NCI-H1092 treated with DMSO at 0.1 percent for 48 hours (cell line): ENCODE measurements at regions not wholly inside any gene's neighbourhood (a gene's known extent, or its start where the extent isn't known, plus 50 kb on each side); places are given as distances from the start of the nearest gene placed in this dataset.

Experiments used
- DNase-seq: peaks from one replicate; lab custom pipeline; 2025; lab: John Stamatoyannopoulos, UW

DNA sequence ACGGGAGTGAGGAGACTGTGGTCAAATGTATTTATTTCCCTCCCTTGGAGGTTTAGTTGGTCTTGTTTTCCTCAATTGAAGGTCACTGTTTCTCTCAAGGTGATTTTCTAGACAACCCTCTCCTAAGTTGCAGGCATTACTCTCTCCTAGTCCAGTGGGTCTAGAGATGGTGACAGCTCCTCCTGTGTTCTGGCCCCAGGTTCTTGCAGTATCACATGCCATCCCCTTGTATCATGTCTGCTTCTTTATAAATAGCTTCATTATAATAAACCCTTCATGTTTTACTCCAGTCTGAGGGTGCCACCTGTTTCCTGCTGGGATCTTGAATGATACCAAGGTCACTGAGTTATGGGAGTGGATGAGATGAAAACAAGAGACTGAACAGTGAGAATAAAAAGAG lies 208.0 kb upstream of the KCNN2 start:
- DNase-seq = no peak

DNA sequence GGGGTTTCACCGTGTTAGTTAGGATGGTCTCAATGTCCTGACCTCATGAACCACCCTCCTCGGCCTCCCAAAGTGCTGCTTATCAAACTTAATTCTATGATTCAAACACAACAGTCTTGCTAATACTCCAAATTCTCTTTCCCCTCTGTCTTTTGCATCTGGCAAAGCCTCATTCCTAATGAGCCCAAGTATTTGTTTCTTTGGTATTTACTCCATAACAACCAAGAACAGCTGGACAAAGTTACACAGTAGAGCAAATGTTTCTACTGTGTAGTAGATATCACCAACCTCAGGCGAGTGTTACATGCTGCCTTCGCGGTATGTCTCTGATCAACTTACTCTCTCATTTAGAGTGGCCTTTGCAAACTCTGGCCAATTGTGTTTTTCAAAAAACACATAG lies 195.8 kb upstream of the KCNN2 start:
- no peak for DNase-seq

DNA sequence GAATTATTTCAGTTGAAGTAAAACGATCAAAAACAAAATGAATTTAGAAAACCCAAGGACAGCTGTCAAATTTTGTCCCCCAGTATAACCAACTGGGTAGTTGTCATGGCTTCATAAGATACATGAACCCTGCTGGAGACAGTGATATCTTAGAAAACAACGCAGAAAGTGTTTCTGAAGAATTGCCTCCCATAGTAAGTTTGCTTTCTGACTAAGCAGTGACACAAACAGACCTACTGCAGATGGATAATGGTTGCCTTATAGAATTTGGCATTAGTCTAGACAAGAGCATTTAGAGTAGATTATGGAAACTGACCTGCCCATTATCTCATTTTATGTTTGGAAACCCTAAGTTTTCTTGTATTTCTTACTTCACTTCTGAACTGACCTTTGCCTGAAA lies 187.7 kb upstream of the KCNN2 start:
- no peak for DNase-seq

DNA sequence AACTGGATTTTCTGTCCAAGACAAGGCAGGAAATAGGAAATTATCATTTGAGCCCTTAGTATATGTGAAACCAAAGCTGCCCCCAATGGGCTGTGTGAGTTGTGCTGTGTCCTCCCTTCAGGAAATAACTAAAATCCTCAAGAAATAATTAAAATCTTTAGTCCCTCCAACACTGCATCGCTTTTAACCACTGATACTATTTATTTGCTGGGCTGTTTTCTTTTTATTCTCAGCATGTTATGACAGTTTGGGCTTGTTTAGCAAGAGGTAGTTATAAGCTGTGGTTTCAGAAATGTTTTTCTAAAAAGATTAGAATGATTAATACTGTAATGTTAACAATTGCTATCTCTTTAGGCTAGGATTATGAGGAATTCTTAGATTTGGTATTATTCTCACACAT lies 187.0 kb upstream of the KCNN2 start:
- DNase-seq = no peak

DNA sequence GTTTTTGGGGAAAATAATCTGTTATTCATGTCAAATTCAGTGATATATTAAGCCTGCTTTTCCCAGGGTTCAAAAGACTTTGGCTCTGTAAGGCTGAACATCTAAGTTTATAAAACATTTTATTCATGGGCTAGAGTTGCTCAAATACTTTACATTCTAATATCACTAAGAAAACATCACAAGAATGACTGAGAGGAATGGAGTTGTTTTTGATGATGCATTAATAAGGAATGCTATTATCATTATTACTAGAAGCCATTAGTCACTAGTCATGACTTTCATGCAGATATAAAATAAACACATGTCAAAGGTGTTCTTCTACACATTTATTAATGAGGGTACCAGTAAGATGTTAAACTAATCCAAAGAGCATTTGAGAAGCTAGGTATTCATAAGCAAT lies 185.5 kb upstream of the KCNN2 start:
- DNase-seq = no peak

DNA sequence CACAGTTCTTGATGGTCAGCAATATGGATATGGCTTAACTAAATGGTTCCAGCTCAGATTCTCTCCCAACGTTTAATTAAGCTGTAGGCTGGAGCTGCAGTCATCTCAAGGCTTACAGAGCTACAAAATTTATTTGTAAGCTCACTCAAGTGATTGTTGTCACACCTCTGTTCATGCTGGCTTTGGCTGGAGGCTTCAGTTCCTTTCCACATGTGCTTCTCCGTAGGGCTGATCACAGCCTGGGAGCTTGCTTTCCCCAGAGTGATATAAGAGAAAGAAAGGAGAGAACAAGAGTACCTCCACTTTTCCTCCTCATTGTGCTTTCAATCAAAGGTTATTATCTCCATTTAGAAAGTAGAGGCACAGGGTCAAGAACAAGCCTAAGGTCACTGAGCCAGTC lies 182.7 kb upstream of the KCNN2 start:
- DNase-seq = no peak

DNA sequence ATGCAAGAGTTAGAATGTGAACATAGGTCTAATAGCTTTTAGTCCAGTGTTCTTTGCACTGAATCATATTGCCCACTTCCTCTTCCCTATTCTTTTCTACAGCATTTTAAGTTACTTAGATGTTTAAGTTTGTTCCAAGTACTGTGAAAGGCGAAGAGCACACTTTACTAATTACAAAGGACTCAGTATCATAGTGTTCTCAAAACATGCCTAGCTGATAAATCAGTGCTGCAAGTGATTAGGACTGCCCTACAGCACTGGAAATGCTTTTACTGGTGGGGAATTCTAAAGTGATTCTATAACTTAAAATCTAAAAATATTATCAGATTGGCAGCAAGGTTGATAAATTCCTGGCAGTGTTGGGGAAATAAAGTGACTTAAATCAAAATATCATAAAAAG lies 177.9 kb upstream of the KCNN2 start:
- no peak for DNase-seq

DNA sequence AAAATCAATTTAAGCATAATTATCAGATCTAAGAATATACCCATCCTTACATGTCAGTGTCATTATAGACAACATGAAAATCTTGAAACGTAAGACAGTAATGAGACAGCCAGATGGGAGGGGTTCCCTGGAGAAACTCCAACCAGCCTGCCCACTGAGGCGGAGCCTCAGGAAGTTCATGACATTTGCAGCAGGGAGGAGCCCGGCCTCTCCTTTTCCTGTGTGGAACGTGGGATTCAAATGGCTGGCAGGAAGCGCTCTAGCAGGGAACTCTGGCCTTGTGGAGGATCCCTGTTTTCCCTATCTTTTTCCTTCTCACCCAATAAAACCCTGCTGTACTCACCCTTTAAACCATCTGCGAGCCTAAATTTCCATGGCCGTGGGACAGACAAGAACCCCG lies 176.6 kb upstream of the KCNN2 start:
- no peak for DNase-seq

DNA sequence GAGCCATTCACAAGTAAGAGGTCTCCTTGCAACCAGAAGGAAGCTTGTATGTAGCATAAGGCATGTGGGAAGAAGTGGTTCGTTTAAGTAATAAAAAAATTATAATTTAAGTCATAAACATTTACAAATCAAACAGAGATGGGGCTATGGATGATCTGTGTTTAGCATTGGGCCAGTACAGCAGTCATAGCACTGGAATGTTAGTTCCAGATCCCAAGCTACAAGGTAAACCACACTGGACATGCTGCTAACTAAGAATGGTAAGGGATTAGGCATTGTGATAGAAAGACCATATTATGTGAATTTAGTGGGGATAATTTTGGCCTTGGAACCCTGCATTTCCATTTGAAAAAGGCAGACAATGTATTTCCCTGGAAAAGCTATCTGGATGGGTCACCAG lies 170.4 kb upstream of the KCNN2 start:
- DNase-seq = no peak

DNA sequence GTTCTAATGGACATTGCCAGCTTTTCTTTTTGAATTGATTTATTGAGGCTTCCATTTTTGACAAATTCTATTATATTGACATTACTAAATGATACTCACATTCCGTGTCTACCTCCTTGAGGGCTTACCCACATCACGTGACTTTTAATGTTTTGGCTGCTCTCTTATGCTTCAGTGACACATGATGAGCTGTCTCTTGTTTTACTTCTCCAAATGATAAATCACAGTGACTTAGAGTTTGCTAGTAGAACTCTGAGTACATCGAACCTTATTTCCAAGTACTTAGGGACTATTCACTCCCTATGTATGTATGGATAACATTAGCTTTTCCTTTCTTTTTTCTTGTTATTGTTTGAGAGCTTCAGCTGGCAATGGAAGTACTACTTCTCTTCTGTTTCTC lies 169.8 kb upstream of the KCNN2 start:
- no peak for DNase-seq

DNA sequence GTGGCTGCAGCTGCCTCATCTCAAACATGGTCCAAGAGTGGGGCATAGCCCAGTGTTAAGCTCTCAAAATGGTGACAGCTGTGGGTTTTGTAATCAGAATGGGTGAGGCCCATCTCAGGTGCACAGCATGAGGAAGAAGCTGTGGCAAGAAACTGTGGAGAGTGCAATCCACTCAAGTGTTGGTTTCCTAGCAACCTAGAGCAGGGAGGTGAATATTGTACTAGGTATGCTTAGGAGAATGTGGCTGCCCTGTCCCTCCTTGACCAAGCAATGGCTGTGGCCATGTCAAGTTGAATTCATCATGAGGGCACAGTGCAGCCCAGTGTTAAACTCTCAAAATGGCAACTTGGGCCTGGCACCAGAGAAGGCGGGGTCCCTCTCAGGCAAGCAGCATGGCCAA lies 160.5 kb upstream of the KCNN2 start:
- DNase-seq = no peak

DNA sequence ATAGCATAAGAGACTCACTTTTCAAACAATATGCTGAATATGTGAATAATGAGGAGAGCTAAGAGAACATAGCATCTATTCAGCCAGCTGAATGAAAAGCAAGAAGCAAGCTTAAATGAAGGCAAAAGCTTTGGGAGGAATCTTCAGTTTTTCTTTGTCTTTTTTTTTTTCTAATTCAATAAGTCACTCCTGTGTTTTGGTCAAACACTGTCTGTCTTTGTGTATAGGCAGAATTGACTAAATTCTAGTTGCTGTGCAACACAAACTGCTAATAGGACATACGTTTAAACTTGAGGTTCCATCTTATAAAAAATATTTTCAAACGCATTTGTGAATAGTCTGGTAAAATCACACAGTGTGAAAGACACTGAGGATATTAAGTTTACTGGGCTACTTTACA lies 156.9 kb upstream of the KCNN2 start:
- no peak for DNase-seq

DNA sequence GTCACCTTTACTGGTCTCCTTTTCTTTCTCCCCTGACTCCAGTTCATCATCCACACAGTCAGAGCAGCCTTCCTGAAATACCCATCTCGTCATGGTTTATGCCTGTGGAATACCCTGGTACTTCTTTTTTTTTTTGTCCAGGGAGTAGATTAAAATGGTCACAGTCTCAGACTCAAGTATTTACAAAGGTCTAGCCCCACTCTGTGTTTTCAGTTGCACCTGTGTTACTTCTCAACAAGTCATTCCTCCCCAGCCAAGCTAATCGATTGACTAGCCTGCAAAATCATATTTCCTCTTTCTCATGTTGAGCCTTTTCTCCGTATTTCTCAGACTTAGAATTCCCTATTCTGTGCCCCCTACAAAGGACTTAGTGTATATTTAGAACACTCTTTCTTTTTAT lies 155.2 kb upstream of the KCNN2 start:
- no peak for DNase-seq

DNA sequence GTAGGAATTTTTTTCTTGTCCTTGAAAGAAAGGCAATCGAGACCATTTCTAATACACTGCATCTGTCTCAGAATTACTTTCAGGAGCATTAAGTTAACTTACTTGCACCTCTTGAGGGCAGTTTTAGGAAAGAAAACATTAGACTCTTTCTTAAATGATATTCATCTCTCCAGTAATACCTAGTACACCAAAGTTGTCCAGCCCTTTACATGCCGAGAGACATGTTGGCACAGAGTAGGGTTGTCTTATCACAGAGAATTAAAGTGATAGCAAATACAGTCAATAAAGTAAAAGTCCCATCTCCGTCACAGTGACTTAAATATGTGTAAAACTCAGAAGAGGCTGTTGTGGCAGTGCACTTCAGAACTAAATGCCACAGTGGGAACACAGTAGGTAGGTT lies 154.3 kb upstream of the KCNN2 start:
- DNase-seq = no peak

DNA sequence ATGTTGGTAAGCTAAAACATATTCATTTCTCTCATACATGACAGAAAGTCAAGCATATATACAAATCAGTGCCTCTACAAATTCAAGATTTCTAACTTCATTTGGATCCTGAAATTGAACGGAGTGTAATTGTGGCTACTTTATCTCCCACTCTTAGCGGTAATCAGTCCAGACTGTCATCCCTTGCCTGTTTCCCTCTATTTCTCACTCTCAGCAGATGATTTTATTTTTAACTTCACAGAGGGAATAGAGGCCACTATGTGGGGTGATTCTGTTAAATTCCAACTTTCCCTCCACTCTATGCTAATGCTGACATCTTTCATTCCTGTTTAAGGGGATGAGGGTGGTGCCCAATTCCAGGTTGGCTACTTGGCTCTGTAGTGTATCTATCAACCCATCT lies 153.8 kb upstream of the KCNN2 start:
- DNase-seq = no peak

DNA sequence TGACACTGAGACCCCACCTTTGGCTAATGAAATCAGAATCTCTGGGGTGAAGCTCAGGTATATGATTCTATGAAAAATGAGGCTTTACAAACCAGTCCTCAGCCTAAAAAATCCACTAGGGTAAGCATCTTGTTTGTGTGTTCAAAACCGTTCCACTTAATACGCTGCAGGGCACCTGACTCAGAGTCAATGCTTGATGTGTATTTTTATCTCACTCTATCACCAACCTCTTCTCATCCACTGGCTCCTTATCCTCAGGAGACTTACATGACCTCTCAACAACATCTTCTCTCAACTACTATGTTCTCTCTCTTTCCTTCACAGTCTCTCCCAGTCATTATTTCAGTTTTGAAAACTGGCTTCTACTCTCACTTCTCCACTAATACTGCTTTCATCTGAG lies 153.3 kb upstream of the KCNN2 start:
- no peak for DNase-seq

DNA sequence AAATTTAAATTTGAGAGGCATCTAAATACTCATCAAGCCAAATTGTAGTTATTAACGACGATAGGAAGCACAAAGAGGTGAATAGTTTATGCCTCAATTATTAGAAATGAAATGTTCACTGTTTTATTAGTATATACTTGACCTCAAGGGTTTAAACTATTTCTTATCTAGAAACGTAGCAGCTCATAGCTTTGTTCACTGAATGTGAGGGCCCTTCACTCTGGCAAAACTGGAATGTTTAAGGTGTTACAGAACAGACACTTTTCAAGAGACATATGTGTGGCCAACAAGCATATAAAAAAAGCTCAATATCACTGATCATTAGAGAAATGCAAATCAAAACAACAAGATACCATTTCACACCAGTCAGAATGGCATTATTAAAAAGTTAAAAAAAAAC lies 151.2 kb upstream of the KCNN2 start:
- no peak for DNase-seq

DNA sequence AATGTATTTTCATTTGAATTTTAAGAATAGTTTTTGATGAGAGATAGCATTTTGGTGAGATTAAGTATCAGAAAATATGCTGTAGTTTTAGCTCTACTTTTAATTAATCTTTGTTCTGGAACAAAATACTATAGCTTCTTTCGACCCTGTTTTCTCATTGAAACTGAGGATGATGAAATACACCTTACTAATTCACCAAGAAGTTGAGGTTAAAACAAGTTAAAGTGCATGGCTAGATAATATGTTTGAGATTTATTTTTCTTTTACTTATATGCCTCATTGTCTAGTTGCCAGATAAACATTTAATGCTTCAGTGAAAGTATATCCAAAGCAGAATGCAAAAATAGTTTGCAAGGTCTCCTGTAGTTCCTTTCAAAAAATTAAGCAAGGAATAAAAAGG lies 140.1 kb upstream of the KCNN2 start:
- no peak for DNase-seq

DNA sequence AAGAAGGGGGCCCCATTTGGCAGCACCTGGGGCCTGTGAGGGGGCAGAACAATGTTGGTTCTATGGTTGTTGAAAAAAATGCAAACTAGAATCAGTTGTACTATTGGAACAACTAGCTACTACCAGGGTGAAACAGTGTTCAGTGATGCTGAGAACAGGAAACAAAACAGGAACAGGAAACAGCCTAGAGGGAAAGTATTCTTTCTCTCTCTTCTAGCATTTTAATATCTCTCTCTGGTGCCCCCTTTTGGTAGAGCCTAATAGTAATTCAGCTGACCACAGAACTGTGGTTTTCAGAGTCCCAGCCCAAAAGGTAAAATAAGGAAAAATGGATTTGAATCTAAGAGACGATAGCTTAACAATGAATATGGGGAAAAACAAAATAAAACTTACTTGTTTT lies 138.0 kb upstream of the KCNN2 start:
- DNase-seq = no peak

DNA sequence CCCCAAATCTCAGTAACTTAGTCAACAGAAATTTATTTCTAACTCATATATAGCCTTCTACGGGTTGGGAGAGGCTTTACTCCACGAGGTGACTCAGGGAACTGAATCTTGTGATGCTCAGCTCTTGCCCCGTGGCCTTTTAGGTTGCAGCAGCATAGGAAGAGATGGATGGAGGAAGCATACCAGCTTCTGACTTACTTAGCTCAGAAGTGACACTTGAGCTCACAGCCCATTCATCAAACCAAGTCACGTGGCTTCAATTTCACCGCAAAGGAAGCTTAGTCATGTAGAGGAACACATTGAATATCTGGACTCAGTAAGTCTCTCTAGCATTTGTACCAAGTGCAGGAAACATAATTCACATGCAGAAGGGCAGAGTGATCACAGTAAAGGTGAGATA lies 124.1 kb upstream of the KCNN2 start:
- DNase-seq = no peak

DNA sequence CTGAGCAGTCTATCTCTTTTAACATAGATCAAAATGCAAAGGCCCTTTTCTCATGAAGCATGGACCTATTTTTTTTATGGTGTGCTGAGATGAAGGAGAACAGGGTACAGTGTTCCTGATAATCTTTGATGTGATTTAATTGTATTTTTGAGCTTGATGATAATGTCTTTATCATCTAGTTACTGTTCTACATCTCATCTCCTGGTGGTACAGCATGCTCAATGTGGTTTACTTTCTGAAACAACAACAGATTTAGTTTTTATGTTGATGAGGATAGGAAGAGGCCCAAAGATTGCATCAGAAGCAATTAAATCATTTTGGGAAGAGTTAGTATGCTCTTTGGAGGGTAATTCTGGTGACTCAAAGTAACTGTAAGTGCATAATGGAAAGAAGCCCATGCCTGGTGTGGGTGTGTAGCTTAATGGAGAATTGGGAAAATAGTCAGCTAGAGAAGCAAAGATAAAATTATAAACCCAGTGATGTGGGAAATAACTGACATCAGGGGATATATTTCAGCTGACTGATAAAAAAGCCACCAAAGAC lies 123.0 kb upstream of the KCNN2 start:
- no peak for DNase-seq

DNA sequence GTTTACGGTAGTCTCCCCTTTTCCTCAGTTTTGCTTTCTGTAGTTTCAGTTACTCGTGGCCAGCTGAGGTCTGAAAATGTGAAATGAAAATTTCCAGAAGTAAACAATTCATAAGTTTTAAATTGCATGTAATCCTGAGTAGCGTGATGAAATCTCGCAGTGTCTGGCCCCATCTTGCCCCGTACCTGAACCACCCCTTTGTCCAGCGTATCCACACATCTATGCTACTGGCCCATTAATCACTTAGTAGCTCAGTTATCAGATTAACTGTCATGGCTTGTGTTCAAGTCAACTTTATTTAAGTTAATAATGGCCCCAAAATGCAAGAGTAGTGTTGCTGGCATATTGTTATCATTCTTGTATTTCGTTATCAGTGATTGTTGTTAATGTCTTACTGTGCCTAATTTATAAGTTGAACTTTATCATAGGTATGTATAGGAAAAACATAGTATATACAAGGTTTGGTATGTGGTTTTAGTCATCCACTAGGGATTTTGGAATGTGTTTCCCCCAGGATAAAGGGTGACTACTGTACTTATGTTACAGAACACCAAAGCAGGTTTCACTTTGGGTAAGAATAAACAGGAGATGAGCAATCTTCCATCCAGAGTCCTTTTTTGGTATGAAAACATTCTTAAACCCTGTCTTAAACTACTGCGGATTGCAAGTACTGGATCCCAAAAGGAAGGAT lies 118.4 kb upstream of the KCNN2 start:
- DNase-seq = no peak

DNA sequence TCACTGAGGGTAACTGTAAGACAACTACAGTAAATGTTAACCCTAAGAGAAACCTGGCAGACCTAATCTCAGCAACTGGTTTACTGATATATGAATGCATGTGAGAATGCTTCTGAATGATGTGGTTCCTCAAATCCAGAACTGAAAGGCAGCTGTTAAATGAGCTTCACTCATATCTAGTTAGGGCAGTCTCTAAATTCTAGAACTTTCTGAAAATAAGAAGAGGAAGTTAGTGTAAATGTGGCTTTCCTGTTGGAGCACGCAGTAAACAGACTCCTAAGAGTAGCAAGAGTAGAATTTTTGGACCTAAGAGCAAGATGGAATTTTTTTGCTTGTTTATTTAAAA lies 117.9 kb upstream of the KCNN2 start:
- DNase-seq = no peak

DNA sequence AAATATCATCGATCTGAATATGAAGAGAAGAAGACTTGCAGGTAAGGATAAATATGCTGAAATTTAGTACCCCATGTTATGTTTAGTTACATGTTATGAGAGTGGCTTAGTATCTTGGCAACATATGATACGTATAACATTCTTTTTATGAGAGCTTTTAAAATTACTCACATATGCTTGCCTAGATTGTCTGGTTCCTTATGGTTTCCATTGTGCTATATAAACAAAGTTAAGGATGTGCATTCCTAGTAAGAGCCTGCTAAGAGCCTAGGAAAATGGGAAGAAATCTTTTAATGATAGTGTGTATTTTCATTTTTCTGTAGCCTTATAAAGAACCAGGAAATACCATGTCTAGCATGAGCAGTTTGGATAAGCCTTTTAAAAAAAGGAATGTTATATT lies 112.0 kb upstream of the KCNN2 start:
- DNase-seq = no peak

DNA sequence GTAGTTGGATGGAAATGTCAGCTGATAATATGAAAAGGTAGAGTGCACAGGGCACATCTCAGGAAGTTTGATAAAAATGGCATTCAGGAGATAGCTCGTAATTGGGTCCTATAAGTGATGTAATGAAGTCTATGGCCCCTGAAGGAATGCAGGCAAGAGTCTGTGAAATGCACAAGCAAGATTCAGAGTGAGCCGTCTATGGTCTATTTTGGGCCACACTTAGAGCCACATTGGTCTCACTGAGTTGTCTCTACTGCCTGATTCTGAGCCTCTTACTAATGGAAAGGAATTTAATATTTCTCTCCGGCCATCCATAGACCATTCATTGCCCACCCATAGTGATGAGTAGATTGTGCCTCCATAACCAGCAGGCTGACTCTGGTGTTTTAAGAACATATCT lies 111.3 kb upstream of the KCNN2 start:
- DNase-seq = no peak
